ENCODE measurements at regions not wholly inside any gene's neighbourhood (a gene's known extent, or its start where the extent isn't known, plus 50 kb on each side); places are given as distances from the start of the nearest gene placed in this dataset.

GRCh38 chr10:120656107-120656506 is 195.1 kb upstream of the WDR11 start:
- no peak for DNase-seq (ENCODE audit: low spot score)
- in situ Hi-C loops (cut with MboI; ENCODE audit: low sequenced_read_pairs, unreplicated experiment) = no loop called here
- TF ChIP-seq CTCF (IDR thresholded peaks at IDR 0.05; ENCODE audit: borderline replicate concordance, control extremely low read depth, extremely low read depth, insufficient read depth, missing control alignments) = no peak

GRCh38 chr10:120657371-120657770 is 193.8 kb upstream of the WDR11 start:
- no peak for TF ChIP-seq CTCF (IDR thresholded peaks at IDR 0.05; ENCODE audit: borderline replicate concordance, control extremely low read depth, extremely low read depth, insufficient read depth, missing control alignments)
- in situ Hi-C loops (cut with MboI; ENCODE audit: low sequenced_read_pairs, unreplicated experiment) = no loop called here
- no peak for DNase-seq (ENCODE audit: low spot score)

- no peak for DNase-seq (ENCODE audit: low spot score)
- in situ Hi-C loops (cut with MboI; ENCODE audit: low sequenced_read_pairs, unreplicated experiment) = no loop called here
- TF ChIP-seq CTCF (IDR thresholded peaks at IDR 0.05; ENCODE audit: borderline replicate concordance, control extremely low read depth, extremely low read depth, insufficient read depth, missing control alignments) = no peak
These were observed 191.9 kb upstream of the WDR11 start for GRCh38 chr10:120658943-120659885.

GRCh38 chr10:120666308-120666707 is 184.9 kb upstream of the WDR11 start:
- no peak for DNase-seq (ENCODE audit: low spot score)
- no peak for TF ChIP-seq CTCF (IDR thresholded peaks at IDR 0.05; ENCODE audit: borderline replicate concordance, control extremely low read depth, extremely low read depth, insufficient read depth, missing control alignments)
- in situ Hi-C loops (cut with MboI; ENCODE audit: low sequenced_read_pairs, unreplicated experiment) = no loop called here

- in situ Hi-C loops (cut with MboI; ENCODE audit: low sequenced_read_pairs, unreplicated experiment) = no loop called here
- TF ChIP-seq CTCF (IDR thresholded peaks at IDR 0.05; ENCODE audit: borderline replicate concordance, control extremely low read depth, extremely low read depth, insufficient read depth, missing control alignments) = no peak
- DNase-seq (ENCODE audit: low spot score) = no peak
These were observed 183.9 kb upstream of the WDR11 start for GRCh38 chr10:120667276-120667675.

- in situ Hi-C loops (cut with MboI; ENCODE audit: low sequenced_read_pairs, unreplicated experiment) = no loop called here
These were observed 179.7 kb upstream of the WDR11 start for GRCh38 chr10:120671491-120671890.

More at GRCh38 chr10:120671491-120671890, 179.7 kb upstream of the WDR11 start:
- no peak for TF ChIP-seq CTCF (IDR thresholded peaks at IDR 0.05; ENCODE audit: borderline replicate concordance, control extremely low read depth, extremely low read depth, insufficient read depth, missing control alignments)
- no peak for DNase-seq (ENCODE audit: low spot score)
